ENCODE measurements at regions not wholly inside any gene's neighbourhood (a gene's known extent, or its start where the extent isn't known, plus 50 kb on each side); places are given as distances from the start of the nearest gene placed in this dataset.

- DNase-seq (ENCODE audit: low read depth) = no peak
Observed at GRCh38 chr21:31473685-31474345, 129.8 kb upstream of the TIAM1 start.

DNA sequence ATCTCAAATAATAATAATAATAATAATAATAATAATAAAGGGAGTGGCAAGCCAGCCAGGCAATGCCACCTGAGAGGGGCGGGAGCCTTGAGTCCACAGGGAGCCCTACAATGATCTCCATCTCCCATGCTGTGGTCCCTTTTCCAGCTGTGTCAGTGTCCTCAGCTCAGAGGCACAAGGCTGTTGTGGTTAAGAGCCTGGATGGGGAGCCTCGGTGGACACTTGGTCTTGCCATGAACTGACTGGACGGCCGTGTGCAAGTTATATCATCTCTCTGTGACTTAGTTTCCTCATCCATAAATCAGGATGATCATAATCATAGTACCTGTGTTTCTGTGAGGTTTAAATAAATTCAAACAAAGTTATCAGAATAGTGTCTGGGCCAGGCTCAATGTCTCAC, 127.8 kb upstream of the TIAM1 start:
- H3K4me3 ChIP-seq (ENCODE audit: low read depth, low read length) = no peak overlapping the region
- no peak for DNase-seq (ENCODE audit: low read depth)
- TF ChIP-seq, protein P1, sequence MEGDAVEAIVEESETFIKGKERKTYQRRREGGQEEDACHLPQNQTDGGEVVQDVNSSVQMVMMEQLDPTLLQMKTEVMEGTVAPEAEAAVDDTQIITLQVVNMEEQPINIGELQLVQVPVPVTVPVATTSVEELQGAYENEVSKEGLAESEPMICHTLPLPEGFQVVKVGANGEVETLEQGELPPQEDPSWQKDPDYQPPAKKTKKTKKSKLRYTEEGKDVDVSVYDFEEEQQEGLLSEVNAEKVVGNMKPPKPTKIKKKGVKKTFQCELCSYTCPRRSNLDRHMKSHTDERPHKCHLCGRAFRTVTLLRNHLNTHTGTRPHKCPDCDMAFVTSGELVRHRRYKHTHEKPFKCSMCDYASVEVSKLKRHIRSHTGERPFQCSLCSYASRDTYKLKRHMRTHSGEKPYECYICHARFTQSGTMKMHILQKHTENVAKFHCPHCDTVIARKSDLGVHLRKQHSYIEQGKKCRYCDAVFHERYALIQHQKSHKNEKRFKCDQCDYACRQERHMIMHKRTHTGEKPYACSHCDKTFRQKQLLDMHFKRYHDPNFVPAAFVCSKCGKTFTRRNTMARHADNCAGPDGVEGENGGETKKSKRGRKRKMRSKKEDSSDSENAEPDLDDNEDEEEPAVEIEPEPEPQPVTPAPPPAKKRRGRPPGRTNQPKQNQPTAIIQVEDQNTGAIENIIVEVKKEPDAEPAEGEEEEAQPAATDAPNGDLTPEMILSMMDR (conservative IDR thresholded peaks at IDR 0.05; ENCODE audit: low read depth, low read length) = no peak

More at GRCh38 chr21:31473685-31474345, 129.8 kb upstream of the TIAM1 start:
- H3K4me3 ChIP-seq (ENCODE audit: low read depth, low read length) = no peak overlapping the region
- TF ChIP-seq, protein P1 (conservative IDR thresholded peaks at IDR 0.05; ENCODE audit: low read depth, low read length) = no peak

DNA sequence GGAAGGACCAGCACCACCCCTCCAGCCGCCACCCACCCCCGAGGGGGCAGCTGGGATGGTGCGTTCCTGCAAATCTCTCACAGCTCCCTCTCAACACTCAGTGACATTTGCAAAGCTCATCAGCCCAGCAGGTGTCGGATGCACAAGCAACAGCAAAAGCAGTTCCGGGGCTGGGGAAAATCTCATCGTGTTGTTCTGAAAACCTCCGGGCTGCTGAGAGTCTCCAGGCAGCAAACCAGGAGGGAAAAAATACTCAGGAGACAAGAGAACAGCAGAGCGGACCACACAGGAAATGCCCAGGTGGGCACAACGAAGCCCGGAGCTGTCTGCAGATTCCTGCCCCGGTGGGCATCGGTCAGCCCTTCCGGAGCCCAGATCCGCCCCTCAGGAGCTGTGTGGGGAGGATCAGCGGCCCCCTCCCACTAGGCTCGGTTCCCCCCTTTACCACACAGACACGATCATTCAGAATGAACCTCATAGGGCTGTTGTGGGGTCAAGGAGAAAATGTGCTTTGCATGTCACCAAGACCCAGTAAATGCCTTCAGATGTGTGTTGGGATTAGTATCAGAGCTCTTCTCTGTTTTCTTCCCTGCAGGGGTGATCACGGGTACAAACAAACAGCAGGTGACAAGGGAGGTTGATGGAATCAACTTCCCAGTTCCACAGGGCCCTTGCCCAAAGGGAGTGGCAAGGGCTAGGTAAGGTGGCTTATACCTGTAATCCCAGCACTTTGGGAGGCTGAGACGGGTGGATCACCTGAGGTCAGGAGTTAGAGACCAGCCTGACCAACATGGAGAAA, 127.0 kb upstream of the TIAM1 start:
- TF ChIP-seq, protein P1 (conservative IDR thresholded peaks at IDR 0.05; ENCODE audit: low read depth, low read length) = no peak
- DNase-seq (ENCODE audit: low read depth) = no peak
- H3K4me3 ChIP-seq (ENCODE audit: low read depth, low read length) = no peak overlapping the region

GRCh38 chr21:31460980-31461379, 116.9 kb upstream of the TIAM1 start:
- TF ChIP-seq, protein P1 (conservative IDR thresholded peaks at IDR 0.05; ENCODE audit: low read depth, low read length) = no peak
- H3K4me3 ChIP-seq (ENCODE audit: low read depth, low read length) = no peak overlapping the region
- DNase-seq (ENCODE audit: low read depth) = no peak

- DNase-seq (ENCODE audit: low read depth) = no peak
- H3K4me3 ChIP-seq (ENCODE audit: low read depth, low read length) = no peak overlapping the region
- TF ChIP-seq, protein P1 (conservative IDR thresholded peaks at IDR 0.05; ENCODE audit: low read depth, low read length) = no peak
Observed at GRCh38 chr21:31459457-31459856, 115.4 kb upstream of the TIAM1 start.

GRCh38 chr21:31457675-31458074, 113.6 kb upstream of the TIAM1 start:
- TF ChIP-seq, protein P1 (conservative IDR thresholded peaks at IDR 0.05; ENCODE audit: low read depth, low read length) = peak; percentile 36

More at GRCh38 chr21:31457675-31458074, 113.6 kb upstream of the TIAM1 start:
- DNase-seq (ENCODE audit: low read depth) = no peak
- H3K4me3 ChIP-seq (ENCODE audit: low read depth, low read length) = no peak overlapping the region

Measured in epithelial cell of proximal tubule (primary cell).